Right forelimb (tissue), 1 donor: ENCODE measurements at regions not wholly inside any gene's neighbourhood (a gene's known extent, or its start where the extent isn't known, plus 50 kb on each side); places are given as distances from the start of the nearest gene placed in this dataset.

Source experiments
- DNase-seq: peaks from one replicate; pipeline ENCODE4 v3.0.0-alpha.2; 2018

DNA sequence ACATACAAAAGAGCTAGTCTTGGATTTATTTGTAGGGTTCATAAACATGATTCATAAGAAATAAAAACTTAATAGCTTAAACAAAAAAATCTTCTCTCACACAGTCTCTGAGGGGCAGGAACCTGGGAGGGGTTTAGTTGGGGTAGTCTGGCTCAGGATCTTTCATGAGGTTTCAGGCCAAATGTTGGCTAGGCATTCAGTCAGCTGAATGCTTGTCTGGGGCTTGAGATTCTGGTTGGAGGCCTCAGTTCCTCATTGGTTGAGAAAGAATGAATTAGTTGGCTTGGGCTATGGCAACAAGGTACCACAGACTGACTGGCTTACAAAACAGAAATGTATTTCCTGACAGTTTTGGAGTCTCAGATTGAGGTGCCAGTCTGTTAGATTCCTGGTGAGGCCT is 74.3 kb downstream of the ANKRD7 start:
- DNase-seq = no peak

DNA sequence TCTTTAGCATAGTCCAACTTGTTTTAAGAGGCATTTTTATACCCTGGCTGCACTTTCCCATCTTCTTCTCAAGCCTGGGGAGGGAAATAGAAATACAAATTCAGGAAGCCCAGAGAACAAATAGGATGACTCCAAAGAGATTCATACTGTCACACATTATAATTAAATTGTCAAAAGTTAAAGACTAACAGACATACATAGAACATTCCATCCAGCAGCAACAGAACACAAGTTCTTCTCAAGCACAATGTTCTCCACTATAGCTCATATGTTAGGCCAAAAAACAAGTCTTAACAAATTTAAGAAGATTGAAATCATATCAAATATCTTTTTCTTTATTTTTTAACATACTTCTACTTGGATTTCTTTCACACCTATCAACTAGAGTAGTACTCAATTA is 75.7 kb downstream of the ANKRD7 start:
- DNase-seq = no peak

DNA sequence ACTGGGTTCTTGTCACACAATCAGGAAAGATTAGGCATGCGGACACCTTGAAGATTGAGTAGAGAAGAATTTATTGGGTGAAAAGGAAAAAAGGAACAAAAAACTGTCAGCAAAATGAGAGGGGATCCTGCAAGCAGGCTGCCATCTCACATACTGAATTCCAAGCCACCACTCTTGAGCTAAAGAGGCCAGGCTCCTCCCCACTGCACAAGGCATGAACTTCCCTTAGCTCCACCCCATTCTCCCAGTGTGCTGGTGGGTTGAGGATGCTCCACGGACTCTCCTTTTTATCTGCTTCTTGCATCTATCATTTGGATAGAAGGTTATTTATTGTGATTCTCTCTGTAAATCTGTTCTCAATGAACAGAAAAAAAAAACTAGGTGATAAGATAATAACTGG is 79.6 kb downstream of the ANKRD7 start:
- DNase-seq = no peak

GRCh38 chr7:118305671-118306070 is 81.2 kb downstream of the ANKRD7 start:
- DNase-seq = no peak

DNA sequence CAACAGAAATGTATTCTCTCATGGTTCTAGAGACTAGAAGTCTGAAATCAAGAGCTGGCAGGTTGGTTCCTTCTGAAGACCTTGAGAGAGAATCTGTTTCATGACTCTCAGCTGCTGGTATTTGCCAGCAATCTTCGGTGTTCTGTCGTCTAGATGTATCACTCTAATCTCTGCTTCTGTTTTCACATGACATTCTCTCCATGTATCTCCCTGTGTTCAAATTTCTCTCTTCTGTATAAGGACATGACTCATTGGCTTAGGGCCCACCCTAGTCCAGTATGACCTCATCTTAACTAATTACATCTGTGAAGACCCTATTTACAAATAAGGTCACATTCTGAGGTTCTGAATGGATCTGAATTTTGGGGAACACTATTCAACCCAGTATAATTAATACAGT is 82.3 kb downstream of the ANKRD7 start:
- no peak for DNase-seq

GRCh38 chr7:118311121-118311836 is 86.8 kb downstream of the ANKRD7 start:
- DNase-seq = no peak

- DNase-seq = no peak
Measured at GRCh38 chr7:118312051-118312450, 87.5 kb downstream of the ANKRD7 start.

DNA sequence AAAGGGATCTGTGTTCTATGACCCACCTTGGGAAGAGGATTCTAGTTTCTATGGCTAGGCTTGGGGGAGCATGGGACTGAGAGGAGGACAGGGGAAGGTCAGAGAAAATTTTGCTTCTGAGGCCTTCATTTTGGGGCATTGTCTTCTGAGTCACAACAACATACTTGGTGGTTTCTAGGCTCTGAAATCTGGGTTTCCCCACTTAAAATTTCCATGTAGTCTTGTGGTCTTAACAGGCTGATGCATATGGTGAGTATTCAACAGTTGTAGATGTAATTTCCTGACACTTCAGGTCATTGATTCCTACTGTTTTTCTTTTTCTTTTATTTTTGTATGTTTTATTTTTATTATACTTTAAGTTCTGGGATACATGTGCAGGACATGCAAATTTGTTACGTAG is 88.5 kb downstream of the ANKRD7 start:
- no peak for DNase-seq

DNA sequence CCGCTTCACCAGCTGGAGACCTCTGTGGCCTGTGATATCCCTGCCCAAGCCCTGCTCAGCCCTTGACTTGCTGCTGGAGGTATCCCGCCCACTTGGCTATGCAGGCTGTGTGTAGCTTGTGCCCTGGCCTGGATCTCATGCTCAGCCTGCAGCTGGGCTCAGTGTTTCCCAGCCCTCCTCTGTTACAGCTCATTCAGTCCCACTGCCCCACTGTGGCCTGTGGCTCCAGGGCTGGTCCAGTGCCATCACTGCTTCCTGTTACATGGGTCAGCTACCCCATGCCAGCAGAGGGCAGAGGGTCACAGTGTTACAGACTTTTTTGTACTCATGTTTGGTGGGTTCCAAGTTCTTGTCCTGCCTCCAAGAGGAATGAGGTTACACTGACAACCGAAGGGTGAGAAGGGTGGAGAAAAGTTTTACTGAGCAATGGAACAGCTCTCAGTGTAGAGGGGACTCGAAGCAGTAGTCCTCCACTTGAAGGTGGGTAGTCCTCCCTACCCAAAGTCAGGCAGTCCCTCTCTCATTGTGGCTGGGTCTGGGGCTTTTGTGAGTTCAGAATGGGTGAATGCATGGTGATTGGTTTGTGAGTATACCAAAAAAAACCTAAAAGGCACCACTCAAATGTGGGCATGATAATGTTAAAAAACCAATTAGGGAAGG is 100.4 kb downstream of the ANKRD7 start:
- DNase-seq = no peak

DNA sequence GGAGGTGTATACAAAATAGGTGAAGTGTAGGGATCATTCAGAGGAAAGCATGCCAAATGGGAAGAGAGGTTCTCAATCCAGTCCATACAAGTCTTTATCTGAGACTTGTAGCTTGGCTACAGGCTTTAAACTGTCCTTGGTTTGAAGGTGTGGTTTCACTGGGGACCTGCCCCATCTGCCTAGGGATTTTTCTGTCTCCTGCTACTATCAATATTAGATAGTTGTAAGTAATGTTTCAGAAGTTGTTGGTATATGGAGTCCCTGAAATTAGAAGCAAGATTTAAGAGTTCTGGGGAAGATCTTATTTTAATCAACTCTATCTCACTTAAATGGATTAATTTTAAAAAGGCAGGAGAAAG is 100.9 kb downstream of the ANKRD7 start:
- DNase-seq = no peak

DNA sequence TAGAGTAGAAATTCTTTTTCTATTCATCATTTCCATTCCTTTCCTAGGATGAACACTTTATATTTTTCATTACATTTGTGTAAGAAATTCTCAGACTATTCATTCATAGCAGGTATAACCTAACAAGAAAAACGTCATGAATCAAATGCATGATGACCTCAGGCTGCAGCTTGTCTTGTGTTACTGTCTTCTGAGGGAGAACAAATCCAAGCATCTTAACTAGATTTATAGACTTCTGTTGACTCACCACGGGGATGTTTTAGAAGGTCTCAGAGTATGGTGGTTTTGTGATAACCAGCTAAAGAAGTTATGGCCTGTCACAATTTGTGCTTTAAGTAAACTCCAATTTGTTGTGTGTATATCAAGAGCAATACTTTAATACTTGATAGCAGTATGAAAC is 102.7 kb downstream of the ANKRD7 start:
- DNase-seq = no peak

GRCh38 chr7:118328505-118329211 is 104.2 kb downstream of the ANKRD7 start:
- DNase-seq = no peak

- no peak for DNase-seq
Measured at GRCh38 chr7:118330388-118330787, 105.9 kb downstream of the ANKRD7 start.

DNA sequence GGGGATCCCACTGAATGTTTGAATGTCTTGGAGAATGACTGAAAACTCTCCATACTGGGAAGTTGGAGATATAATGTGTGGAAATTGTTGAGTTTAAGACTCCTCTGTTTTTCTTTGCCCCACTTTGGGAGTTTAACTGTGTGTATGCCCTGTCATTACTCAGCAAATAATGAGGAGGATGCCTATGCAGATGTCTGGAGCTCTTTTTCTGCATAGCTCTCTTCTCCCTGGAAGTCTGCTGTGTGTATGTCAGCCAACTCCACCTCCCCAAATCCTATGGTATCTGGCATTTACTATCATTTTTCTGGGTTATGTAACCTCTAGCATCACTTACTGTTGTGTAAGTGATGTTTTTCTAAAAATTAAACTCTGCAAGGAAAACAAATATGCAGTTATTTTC is 122.2 kb downstream of the ANKRD7 start:
- no peak for DNase-seq

- no peak for DNase-seq
Measured at GRCh38 chr7:118349604-118350003, 125.1 kb downstream of the ANKRD7 start.

- no peak for DNase-seq
Measured at GRCh38 chr7:118350260-118350659, 125.8 kb downstream of the ANKRD7 start.

DNA sequence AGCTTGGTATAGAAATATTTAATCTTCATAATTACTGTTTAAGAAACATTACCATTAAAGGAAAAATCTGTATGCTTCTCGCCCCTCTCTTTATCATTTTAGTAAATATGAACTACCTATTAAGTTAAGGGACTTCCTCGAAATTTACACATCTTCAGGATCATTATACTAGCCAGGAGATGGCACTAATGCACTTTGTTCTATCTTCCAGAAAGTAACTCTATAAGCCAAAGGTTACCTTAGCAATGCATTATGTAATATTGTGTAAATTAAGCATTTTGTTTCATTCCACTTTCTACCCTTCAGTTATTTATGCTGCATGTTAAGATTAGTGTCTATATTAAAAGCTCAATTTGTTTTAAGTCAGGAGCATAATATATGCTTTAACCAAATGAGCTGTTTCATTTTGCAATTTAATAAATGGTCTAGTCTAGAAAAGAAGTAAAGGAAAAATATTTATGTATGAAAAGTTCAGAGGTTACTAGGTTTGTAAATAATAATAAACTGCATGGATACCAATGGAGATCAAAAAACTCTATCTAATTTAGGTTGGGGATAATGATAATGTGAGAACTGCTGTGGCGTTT is 128.5 kb downstream of the ANKRD7 start:
- DNase-seq = no peak

- DNase-seq = no peak
Measured at GRCh38 chr7:118366363-118366762, 141.9 kb downstream of the ANKRD7 start.

DNA sequence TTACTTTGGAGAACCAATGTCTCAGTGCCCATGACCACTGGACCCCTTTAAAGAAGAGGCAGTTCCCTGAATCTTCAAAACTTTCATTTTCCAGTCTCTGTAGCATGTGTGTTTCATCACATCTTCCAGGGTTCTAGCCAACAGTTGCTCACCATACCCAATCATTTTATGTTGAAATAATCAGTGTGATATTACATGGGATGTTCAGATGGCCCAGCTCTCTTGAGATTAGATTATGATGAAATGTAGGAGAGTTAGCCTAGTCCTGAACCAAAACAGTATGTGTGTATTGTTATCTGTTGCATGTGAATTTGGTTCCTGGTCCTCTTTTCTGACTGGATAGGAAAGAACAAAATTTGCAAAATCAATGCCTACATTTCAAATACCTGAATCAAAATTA is 144.5 kb downstream of the ANKRD7 start:
- no peak for DNase-seq

GRCh38 chr7:118369987-118370386 is 145.5 kb downstream of the ANKRD7 start:
- DNase-seq = no peak

GRCh38 chr7:118372530-118372929 is 148.0 kb downstream of the ANKRD7 start:
- DNase-seq = no peak

DNA sequence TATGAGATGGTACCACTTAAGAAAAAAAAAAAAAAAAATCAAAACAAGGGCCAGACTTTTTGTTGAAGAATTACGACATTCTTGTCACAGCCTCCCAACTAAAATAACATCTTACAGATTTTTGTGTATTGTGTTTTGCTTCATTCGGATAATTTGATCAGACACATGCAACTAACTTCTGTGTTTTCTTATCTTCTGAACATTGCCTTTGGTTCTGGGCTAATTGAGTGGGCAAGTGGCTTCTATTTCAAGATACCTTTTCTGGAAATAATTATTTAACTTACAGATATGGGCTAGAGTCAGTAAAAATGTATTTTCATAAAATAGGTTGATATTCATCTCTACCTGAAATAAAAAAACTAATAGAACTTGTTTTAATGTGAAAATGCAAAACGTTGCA is 165.1 kb downstream of the ANKRD7 start:
- no peak for DNase-seq

- DNase-seq = no peak
Measured at GRCh38 chr7:118404211-118404610, 179.7 kb downstream of the ANKRD7 start.

DNA sequence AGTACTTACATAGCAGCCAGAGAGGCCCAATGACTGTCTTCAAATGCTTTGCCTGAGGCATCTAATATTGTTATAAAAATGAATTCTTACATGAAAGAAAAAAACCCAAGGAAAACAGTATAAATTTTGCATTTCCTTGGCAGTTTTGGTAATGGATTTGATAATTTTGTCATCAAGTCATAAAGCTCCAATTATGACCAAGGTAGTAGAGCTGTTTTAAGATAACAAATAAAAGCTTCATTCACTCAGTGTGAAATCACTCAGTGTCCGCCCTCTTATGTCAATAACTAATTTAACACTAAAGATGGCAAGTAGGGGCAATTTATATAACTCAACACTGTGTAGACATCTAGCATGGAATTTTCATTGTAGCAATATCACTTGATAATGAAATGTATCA is 193.9 kb downstream of the ANKRD7 start:
- DNase-seq = no peak
